Putamen (tissue), 1 donor: ENCODE measurements at regions not wholly inside any gene's neighbourhood (a gene's known extent, or its start where the extent isn't known, plus 50 kb on each side); places are given as distances from the start of the nearest gene placed in this dataset.
A peak's percentile ranks its signal among the peaks of the same experiment; 100 is the strongest.

Source experiments
- DNase-seq: peaks from one replicate; pipeline ENCODE4 v3.0.0-alpha.2; 2016; ENCODE audit warnings: low spot score

DNA sequence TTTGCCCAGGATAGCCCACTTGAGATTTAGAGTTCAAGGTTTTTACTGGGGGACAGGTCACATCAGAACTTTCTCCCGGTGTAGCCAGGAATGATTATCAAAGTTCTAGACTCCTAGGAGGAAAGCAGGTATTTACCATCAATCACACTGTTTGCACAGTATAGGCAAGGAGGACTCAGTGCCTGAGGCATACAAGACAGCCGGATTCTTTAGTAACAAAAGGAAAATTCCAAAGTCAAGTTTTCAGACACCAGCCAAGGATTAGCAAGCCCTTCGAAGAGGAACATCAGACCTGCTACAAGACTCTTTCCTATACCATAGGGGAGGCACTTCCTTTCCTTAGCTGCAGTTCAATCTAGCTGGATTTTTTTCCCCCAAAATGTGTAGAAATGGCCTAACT lies 197.8 kb upstream of the USP25 start:
- DNase-seq = no peak

DNA sequence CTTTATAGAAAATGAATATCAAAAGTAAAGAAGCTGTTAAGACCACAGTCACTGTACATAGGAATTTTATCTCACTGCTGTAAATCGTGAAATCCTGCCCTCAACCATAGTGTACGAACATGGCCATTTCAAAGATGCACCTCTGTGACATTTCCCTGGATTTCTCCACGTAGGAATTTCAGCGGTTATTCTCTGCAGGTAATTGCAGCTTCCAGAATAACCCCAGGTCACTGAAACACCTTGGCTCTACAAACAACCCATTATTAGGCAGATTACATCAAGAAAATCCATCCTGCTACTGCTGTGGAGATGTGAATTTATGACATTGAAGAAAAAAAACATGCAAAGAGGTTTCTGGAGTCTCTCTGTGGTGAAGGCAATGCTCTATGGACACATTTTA lies 196.2 kb upstream of the USP25 start:
- no peak for DNase-seq

DNA sequence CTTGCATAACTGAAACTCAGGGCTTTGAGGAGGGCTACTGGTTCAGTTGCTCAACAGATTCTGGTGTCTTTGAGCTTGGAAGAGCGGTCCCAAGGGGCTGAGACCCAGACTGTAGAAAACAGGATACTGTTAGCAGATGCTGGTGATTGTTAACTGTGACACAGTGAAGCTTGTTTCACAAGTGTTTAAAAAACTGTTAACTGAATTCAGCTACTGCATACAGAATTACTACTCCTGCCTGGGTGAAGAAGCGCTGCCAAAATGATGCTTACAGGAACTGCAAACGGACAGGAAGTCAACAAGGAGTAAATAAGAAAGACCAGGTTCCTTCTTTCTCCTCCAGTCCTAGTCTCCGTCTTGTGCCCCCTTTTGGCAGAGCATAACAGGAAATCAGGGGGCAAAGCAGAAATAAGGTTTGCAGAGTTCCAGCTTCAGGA lies 195.3 kb upstream of the USP25 start:
- no peak for DNase-seq

DNA sequence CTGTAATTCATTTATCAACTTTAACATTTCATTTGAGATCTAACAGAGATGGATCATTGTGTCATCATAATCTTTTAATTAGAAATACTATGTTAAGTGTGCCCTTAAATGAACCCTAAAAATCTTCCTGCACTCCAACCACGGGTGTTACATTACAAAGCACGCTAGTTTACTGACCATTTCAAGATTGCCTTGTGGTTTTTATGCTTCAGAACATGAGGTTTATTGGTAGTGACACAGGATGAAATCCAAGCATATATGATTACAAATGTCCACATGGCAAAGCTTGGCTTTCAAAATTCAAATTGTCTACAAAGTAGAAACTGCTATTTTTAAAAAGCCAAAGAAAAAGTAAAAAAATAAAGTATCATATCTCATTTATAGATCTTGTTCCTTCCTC lies 190.4 kb upstream of the USP25 start:
- DNase-seq = no peak

DNA sequence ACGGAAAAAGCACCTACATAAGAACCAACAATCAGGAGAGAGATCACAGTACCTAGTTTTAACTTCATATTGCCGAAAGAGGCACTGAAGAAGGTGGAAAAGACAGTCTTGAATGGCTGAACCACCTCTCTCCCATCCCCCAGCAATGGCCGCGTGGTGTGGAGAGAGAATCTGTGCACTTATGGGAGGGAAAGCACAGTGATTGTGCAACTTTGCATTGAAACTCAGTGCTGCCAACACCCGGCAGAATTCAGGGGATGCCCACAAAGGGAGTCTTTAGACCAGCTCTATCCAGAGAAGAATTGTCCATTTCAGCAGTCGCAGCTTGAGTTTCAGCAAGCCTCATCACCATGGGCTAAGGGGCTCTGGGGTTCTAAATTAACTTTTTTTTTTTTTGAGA lies 186.3 kb upstream of the USP25 start:
- DNase-seq = no peak

DNA sequence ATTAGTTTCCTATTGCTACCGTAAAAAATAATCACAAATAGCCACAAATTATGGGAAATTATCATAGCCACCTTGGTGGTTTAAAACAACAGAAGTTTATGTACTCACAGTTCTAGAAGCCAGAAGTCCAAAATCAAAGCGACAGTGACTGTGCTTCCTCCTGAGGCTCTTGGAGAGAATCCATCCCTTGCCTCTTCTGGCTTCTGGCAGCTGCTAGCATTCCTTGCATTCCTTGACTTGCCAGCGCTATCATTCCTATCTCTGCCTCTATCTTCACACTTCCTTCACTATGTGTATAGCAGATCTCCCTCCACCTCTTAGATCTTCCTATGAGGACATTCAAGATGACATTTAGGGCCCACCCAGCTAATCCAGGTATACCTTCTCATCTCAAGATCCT lies 180.1 kb upstream of the USP25 start:
- no peak for DNase-seq

DNA sequence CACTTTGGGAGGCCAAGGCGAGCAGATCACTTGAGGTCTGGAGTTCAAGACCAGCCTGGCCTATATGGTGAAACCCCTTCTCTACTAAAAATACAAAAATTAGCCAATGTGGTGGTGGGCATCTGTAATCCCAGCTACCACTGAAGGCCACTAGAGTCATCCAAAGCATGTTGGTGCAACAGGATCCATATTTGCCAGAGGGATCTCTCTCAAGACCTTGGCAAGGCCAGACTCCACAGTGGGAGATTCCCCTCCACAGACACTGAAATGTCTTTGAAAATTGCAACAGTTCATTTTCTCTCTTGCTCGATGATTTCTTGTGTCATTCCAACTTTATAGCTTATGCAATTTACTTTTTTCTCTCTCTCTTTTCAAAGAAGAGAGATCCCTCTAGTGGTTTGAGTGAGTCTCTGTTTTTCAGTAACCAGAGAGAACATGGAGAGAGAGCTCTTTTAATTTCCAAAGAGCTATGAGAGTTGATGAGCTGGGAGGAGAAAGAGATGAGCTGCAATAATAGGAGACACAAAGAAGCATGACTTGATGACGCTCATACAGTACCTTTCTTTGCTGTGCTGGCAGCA lies 176.8 kb upstream of the USP25 start:
- DNase-seq = peak; percentile 8

DNA sequence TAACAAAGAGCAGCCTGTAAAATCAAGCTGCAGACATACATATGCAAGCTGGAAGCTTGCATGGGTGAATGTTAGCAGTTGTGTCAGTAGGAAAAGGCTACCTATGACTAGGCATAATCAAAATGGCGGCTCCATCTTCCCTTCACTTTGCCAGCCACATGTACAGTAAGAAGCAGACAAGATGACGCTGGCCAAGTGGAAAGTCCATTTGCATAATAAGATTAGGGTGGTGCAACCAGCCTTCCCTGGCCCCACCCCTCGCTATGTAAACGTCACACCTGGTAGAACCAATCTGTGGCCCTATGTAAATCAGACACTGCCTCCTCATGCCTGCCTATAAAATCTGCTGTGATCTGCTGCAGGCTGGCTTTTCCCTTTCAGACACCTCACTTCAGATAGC lies 171.9 kb upstream of the USP25 start:
- DNase-seq = no peak

DNA sequence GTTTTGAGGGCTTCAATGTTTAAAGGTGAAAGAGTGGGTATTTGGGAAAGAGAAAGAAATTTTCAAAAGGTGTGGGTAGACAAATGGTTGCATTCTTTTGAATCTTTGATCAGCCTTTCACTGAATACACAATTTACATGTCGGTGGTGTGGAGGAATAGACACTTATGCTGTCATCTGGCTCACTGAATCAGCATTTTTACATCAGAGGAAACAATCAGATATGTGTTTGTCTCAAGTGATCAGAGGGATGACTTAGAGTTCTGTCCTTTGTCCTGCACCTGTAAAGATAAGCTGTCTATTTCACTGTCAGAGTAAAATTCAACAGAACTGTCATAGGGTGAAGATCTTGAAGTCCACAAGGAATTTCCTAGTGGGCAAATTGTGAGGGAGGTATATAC lies 170.9 kb upstream of the USP25 start:
- no peak for DNase-seq

DNA sequence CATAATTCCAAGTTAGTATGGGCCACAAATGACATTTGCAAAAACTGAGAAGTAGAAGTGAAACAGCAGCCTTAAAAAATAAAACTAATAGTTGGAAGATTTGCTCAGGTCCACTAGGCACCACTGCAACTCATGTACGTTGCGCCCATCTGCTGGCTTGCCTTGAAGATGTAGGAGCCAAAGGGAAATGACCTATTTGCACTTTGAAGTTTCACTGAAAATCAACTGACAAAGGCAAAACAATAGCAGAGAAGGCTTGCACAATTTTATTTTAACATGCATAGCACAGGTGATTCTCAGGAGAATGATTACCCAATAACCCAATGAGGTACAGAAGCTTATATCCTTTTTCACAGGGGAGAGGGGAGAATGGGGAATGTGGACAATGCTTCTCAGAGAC lies 170.1 kb upstream of the USP25 start:
- no peak for DNase-seq

DNA sequence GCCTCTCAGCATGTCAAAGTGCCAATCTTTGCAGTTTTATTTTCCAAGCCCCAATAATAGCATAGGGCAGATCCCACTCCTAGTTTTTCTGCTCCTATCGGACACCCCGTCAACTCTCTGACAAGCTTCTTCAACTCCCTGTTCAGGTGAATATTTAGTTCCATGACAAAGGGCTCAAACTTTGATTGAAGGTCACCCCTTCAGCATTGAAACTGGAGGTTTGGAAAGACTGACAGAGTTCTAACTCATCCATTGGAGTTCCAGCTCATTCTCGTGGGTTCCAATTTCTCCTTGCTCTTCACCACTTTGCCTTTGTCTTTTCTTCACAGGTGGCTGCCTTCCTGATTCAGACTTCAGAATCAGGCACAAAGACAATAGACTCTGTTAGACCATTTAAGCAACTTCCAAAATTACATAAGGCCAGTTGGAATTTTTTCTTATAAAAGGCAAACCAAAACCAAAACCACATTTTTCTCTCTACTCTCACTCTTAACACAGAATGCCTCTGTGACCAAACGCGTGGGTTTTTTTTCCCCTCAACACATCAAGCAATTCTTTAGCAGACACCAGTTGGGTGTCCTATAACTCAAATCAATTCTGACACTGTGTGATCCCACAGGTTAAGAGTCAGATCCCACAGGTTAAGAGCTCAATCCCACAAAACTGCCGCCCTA lies 169.3 kb upstream of the USP25 start:
- no peak for DNase-seq

DNA sequence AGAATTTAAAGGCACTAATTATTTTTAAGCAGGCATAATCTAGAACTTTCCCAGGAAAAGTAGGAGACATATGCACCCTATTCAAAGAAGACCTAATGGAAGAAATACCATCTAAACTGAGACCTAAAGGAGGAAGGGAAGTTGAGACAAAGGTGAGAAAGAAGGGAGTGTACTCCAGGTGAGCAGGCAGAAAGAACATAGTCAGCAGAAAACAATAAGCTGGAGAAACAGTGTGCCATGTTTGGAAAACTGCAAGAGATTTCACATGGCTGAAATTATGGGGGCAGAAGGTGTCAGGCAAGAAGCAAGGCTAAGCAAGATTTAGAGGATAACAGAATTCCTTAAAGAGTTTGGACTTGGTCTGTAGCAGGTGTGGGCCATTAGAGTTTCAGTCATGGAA lies 167.0 kb upstream of the USP25 start:
- DNase-seq = no peak

DNA sequence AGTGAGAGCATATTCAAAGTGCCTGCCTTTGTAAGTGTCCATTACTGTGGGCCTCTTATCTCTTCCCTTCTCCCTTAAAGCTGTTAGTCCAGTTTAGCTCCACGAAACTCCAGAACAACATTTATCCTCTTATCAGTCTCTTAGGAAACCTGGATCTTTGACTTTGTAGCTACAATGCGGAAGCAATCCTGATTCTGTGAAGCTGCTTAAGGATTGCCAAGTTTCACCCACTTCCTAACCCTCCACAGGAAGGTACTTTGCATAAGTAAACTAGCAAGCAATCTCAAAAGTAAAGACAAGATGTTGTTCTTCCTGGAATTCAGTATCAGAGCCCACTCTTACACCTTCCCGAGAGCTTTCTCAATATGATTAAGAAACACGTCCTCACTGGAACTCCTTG lies 164.9 kb upstream of the USP25 start:
- no peak for DNase-seq

DNA sequence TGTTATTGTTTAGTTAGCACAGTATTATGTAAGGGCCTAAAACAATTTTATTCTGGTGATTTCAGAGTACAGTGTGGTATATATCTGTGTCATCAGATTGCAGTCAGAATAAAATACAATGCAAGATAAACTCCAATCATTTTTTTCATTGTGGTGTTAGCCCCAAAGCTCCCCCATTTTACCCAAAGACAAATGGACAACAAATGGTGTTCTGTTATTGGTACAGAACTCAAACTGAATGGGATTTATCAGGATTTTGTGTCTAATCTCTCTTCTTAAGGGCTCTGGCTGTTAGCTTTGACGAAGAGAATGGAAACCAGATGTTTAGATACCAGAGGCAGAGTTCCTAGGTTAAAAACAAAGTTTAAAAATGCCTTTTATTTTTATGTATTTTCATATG lies 163.1 kb upstream of the USP25 start:
- DNase-seq = no peak

DNA sequence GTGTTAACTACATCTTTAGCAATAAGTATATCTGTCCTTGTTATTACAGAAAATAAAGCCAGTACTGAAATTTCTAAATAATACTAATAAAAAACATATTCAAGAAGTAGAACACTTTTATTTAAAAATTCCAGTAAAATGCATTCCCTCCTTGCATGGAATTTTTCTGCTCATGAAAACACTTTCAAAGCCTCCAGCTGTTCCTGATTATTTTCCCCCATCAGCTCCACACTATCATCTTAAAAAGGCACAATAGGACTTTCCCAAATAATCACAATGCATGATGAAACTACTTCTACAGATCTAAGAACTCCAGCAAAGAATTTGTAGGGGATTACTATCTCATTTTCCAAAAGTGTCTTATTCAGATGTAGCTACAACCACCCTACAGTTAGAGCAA lies 162.6 kb upstream of the USP25 start:
- DNase-seq = no peak

DNA sequence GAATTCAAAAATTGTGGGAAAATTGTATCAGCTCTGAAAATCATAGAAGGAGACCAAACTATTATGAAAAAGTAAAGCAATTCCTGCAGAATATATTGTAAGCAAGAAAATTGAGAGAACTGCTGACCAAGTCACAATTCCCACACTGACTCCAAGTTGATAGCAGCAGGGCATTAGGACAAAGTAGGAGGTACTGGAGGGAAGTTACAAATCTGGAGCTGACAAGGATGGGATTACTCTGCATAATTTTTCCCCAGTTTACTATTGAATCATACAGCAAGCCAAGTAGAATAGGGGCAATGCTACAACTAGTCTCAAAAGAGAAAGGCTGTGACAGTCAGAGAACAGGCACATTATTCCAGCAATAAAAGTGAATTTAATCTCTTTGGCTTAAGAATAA lies 161.3 kb upstream of the USP25 start:
- no peak for DNase-seq

DNA sequence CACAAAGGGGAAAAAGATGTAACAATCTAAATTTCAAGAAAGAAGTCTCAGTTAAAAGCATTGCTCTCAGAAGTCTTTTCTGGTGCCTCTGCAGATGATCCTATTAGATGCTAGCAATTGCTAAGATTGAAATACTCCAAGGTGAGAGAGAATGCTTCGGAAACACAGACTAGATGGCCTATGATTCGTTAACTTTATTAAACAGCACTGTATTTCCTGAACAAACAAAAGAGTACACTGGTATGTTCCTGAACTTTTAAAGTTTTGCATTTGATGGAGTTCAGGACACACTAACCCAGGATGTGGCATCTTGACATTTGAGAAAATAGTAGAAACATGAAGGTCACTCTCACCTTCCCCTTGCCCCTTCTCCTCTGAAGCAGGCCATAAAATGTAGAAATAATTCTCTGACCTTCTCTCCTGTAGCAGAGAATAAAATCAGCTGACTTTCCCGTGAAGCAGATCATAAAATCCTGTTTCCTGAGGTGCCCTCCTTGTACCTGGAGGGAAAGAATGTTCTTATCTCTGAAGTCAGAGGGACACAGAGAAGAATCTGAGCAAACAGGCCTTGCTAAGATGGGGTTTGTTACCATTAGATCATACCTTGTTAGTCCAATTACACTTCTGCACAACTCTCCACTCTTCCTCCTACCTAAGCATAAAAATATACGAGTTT lies 142.9 kb upstream of the USP25 start:
- DNase-seq = no peak

DNA sequence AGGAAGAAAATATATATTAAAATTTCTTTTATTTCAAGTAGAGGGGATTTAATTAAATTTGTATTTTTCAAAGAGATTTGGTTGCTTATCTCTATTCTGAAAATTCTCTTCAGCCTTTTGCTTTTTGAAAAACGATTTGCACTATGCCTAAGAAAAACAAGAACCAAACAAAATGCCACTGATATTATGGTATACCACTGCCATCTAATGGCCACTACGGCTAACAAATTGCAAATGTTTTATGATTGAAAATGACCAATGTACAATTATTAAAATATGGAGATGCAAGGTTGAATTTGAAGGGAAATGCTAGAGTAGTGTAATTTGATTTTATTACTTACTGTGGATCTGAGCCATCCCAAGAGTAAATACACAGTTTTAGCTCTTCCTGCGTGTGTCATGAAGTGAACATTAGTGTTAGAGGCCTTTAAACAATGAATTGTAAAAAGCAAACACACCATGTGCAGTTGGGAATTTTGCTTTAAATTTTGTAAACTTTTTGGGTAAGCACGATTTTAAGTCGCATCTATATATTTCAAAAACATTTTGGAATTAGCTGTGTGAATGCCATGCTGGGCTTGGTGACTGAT lies 137.4 kb upstream of the USP25 start:
- DNase-seq = peak; percentile 14

DNA sequence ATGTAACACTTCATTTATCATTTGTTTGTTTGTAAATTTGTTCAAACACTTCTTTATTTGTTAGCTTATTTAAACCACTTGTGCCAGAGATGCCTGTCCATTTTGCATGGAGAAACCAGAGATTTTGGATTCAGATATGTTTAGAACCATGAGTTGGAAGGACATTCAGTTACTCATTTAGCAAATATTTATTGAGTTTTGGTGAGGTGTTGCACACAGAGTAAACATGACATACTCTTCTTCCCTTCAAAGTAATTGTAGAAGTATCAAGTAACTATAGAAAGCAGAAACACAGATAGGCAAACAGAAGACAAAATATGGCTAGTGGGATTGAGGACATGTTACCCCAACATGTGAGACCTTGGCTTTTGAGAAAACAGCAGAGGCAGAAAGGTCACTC lies 136.8 kb upstream of the USP25 start:
- DNase-seq = no peak

DNA sequence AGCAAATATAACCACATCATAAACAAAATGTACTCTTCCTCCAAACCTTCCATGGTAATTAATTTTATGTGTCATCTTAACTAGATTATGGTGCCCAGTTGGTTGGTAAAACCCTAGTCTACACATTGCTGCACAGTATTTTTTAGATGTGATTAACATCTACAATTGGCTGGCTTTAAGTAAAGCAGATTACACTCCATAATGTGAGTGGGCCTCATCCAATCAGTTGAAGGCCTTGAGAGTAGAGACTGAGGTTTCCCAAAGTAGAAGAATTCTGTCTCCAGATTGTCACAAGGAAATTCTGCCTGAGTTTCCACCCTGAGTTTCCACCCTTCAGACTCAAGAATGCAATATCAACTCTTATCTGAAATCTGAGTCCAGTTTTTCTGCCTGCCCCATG lies 128.4 kb upstream of the USP25 start:
- DNase-seq = no peak

DNA sequence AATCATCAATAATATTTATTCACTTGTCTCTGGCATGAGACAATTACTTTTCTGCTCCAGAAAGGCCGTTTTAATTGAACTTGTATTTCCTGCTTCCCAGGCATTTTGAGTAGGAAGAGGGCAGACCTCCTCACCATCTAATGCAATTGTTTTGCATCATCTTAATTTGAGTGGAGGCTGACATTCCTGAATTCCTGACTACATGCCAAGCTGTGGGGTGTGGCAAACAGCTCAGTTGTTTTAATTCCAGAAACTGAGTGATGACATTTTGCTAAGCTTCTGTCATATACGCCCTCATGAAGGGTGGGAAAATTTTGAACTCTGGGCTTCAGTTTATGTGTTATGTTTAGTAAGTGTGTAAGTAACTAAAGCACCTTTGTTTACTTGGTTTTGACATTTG lies 125.4 kb upstream of the USP25 start:
- DNase-seq = peak; percentile 58

DNA sequence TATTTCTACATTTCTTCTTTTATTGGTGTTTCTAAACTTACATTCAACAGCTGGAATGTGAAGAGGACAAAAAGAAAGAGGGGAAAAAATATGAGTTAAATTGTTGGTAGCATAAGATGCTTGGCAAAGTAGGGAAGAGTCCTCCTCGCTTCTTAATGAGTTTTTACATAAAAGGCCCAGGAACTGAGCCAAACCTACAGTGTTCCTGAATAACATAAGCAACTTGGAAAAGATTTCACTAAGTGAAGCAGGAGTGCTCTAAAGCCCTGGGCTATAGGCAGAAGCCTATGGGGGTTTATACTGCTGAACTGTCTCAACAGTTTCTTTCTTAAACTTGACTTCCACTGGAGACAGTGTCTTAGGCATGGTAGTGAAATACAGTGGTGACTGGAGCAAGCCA lies 115.0 kb upstream of the USP25 start:
- no peak for DNase-seq

DNA sequence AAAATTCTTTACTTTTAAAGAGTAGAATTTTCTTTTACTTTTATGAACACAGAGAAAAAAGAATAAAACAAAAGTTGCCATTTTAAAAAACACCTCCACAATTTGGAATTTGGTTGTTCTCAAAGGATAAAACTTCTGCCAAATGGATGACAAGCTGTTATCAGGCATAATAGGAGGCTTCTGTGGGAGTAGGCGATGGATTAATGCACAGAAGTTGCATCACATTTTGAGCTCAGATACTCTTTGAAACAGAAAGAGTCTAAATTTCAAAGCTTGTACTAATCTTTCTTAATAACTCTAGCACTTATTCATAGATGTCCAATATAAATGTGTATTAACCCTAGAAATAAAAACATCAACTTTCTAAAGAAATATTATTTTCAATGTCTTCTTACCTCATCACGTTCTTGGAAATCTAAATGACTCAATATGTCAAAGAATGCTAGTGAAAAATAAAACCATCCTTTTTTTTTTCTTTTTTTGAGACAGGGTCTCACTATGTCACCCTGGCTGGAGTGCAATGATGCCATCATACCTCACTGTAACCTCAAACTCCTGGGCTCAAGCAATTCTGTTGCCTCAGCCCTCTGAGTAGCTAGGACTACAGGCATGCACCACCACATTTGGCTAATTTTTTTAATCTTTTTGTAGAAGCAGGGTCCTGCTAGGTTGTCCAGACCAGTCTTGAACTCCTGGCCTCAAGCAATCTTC lies 112.8 kb upstream of the USP25 start:
- peak; percentile 67 for DNase-seq
